Fibroblast of the aortic adventitia (primary cell): ENCODE measurements at regions not wholly inside any gene's neighbourhood (a gene's known extent, or its start where the extent isn't known, plus 50 kb on each side); places are given as distances from the start of the nearest gene placed in this dataset. TPM values are rescaled to one million over a fixed set of nuclear protein-coding genes. Genes with fewer than 3 reads are reported as not detected.

Experiments
- DNase-seq: peaks from one replicate; pipeline ENCODE4 v3.0.0-alpha.2; 2010; ENCODE audit warnings: low read depth
- H3K4me3 ChIP-seq: 2 replicates; pipeline ENCODE4 v1.5.1; 2011; ENCODE audit warnings: low read depth, mild to moderate bottlenecking, control low read depth, low read length, moderate library complexity
- small RNA-seq: library from RNA; depleted of rRNA; stranded (forward); fragments of <200 nt; gene quantifications from one replicate; pipeline ENCODE3, GENCODE V24; 2012
- TF ChIP-seq, protein P1 (sequence below): IDR thresholded peaks from 2 replicates; pipeline ENCODE4 v1.5.1; 2011; ENCODE audit warnings: mild to moderate bottlenecking, low read length, control low read depth, inconsistent platforms; ENCODE audit not compliant: insufficient read depth

DNA sequence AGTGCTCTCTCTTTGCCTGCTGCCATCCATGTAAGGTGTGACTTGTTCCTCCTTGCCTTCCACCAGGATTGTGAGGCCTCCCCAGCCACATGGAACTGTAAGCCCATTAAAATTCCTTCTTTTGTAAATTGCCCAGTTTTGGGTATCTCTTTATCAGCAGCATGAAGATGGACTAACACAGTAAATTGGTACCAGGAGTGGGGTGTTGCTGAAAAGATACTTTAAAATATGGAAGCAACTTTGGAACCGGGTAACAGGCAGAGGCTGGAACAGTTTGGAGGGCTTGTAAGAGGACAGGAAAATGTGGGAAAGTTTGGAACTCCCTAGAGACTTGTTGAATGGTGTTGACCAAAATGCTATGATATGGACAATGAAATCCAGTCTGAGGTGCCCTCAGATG is 63.8 kb upstream of the PPP1R9A start:
- TF ChIP-seq, protein P1, sequence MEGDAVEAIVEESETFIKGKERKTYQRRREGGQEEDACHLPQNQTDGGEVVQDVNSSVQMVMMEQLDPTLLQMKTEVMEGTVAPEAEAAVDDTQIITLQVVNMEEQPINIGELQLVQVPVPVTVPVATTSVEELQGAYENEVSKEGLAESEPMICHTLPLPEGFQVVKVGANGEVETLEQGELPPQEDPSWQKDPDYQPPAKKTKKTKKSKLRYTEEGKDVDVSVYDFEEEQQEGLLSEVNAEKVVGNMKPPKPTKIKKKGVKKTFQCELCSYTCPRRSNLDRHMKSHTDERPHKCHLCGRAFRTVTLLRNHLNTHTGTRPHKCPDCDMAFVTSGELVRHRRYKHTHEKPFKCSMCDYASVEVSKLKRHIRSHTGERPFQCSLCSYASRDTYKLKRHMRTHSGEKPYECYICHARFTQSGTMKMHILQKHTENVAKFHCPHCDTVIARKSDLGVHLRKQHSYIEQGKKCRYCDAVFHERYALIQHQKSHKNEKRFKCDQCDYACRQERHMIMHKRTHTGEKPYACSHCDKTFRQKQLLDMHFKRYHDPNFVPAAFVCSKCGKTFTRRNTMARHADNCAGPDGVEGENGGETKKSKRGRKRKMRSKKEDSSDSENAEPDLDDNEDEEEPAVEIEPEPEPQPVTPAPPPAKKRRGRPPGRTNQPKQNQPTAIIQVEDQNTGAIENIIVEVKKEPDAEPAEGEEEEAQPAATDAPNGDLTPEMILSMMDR = no peak
- H3K4me3 ChIP-seq = no peak overlapping the region
- no peak for DNase-seq

DNA sequence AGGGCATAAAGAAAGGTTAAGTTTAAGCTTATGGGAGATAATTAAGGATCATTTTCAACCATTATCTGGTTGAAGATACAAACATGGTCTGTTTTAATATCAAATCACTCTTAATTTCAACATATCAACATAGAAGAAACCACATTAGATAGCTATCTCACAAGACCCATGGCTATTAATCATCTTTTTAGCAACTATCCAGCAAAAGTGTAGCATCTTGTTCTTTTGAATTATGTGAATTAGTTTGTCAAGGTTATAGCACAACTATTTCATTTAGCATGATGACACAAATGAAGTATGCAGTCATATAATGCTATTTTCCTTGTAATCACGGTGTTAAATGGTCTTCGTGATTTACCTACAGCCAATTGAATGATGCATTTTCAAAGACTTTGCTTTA is 58.9 kb upstream of the PPP1R9A start:
- H3K4me3 ChIP-seq = no peak overlapping the region
- TF ChIP-seq, protein P1 = no peak
- DNase-seq = no peak

DNA sequence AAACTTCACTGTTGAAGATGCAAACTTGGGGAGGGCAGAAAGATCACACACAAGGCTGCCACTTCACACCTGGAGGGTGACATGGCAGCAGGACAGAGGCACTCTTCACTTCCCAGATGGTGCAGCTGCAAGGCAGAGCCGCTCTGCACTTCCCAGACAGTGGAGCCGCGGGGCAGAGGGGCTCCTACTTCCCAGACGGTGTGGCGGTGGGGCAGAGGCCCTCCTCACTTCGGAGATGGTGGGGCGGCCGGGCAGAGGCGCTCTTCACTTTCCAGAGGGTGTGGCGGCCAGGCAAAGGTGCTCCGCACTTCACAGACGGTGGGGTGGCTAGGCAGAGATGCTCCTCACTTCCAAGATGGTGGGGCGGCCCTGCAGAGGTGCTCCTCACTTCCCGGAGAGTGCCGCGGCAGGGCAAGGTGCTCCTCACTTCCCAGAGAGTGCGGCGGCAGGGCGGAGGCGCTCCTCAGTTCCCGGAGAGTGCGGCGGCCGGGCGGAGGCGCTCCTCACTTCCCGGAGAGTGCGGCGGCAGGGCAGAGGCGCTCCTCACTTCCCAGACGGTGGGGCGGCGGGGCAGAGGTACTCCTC is 58.3 kb upstream of the PPP1R9A start:
- TF ChIP-seq, protein P1 = no peak
- H3K4me3 ChIP-seq = no peak overlapping the region
- DNase-seq = no peak

DNA sequence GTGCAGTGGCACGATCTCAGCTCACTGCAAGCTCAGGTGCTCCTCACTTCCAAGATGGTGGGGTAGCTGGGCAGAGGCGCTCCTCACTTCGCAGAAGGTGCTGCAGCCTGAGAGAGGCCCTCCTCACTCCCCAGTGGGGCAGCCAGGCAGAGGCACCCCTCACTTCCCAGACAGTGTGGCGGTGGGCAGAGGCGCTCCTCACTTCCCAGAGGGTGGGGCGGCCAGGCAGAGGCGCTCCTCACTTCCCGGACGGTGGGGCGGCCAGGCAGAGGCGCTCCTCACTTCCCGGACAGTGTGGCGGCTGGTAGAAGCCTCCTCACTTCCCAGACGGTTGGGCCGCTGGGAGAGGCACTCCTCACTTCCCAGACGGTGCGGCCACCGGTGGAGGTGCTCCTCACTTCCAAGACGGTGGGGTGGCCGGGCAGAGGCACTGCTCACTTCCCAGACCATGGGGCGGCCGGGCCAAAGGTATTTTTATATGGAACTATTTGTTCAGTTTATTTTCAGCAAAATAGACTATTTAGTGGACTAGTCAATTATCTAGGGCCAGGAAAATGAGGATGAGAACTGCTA is 57.7 kb upstream of the PPP1R9A start:
- TF ChIP-seq, protein P1 = no peak
- no peak for DNase-seq
- no peak overlapping the region for H3K4me3 ChIP-seq

DNA sequence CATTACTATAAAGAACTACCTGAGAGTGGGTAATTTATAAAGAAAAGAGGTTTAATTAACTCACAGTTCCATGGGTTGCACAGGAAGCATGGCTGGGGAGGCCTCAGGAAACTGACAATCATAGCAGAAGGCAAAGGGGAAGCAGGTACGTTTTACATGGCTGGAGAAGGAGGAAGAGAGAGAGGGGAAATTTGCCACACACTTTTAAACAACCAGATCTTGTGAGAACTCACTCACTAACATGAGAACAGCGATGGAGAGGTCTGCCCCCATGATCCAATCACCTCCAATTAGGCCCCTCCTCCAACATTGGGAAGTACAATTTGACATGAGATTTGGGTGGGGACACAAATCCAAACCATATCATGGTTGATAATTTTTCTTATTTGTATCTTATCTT is 51.8 kb upstream of the PPP1R9A start:
- TF ChIP-seq, protein P1 = no peak
- H3K4me3 ChIP-seq = no peak overlapping the region
- DNase-seq = no peak

DNA sequence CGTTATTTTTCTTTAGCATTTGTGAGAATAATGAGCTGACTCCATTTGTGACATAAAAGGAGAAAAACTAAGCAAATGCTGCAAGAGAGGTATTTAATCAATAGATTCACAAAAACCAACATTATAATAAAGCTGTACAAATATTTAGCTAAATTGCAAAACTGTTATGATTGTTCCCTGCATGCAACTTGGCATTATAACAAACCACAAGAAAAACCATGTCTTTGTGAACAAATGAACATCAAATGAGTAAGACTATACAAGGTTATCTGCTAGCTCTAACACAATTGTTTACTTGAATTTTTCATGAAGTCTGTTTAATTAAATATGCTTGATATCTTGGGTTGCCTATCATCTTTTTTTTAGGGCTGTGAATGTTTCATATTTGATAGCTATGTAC is 50.8 kb upstream of the PPP1R9A start:
- TF ChIP-seq, protein P1 = no peak
- H3K4me3 ChIP-seq = no peak overlapping the region
- DNase-seq = no peak

Small RNA genes lying in the stretch of these regions (small RNA-seq; reads per million reads assigned to genes)
- gene RN7SKP129 (not detected), gene RNU6-956P (not detected)
